ENCODE measurements at regions not wholly inside any gene's neighbourhood (a gene's known extent, or its start where the extent isn't known, plus 50 kb on each side); places are given as distances from the start of the nearest gene placed in this dataset.

DNA sequence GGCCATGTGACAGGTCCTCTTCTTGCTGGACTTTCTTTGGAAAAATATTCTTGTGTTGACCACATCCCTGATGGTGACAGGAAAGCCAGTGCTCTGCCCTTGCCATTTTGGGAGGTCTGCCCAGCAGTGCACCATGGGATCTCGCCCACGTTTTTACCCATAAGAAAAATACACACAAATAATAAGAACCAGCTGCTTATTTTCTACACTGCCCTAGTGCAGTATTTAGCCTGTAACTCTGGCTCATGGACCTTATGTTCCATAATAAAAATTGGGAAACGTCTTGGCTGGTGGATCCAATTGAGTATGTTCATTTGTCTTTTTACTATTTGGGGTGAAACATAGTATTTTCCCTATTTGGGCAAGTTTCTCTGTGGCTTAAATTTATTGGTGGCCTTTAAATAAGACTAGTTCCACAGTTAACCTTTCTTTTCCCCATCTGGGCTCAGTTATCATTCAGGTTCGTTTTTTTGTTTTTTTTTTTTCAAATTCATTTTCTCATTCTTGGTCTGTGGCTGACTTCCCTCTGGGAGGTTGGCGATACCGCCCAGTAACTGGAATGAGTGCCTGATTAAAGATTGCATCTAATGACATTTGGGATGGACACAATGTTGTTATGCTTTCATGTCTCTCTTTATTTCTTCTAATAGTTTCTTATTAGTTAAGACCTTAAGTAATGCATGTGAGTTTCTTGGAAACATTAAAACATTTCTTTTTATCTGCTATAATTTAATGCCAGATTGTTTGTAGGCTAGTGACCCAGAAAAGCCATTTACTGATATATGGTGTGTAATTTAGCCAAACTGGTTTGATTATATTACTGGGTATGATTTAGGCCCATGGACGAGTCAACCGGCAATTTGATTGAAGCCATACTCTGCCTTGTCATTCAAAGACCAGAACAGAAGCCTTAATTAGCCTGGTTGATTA is 163.7 kb downstream of the FGF10 start:
- DNase-seq (ENCODE audit: low read depth), result no peak
- no peak overlapping the region for H3K4me3 ChIP-seq (ENCODE audit: low read depth, low read length)
- TF ChIP-seq CTCF (IDR thresholded peaks at IDR 0.05; ENCODE audit: insufficient read depth, low read depth, low read length), result no peak

DNA sequence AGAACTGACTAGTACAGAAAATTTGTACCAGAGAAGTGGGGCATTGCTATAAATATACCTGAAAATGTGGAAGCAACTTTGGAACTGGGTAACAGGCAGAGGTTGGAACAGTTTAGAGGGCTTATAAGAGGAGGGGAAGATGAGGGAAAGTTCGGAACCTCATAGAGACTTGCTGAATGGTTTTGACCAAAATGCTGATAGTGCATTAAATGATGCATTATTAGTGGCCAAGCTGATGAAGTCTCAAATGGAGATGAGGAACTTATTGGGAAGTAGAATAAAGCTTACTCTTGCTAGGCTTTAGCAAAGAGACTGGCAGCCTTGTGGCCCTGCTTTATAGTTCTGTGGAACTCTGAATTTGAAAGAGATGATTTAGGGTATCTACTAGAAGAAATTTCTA is 189.8 kb downstream of the FGF10 start:
- DNase-seq (ENCODE audit: low read depth), result no peak
- no peak overlapping the region for H3K4me3 ChIP-seq (ENCODE audit: low read depth, low read length)
- TF ChIP-seq CTCF (IDR thresholded peaks at IDR 0.05; ENCODE audit: insufficient read depth, low read depth, low read length), result no peak

DNA sequence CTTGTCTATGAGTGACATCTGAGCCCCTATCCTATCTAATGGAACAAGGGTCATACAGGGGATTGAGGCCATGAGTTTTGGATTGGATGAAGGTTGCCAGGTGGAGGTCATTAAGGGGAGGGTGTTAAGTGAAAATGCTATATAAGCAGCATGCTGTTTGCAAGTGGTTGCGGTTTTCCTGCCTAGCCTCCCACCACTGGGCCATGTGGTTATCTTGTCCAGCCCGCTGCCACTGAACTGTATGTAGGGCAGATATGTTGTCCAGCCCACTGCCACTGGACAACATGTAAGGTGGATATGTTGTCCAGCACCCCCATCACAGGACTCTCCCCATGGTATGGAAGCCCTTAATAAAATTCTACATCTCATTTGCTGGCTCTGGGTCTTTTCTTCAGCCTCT is 200.0 kb downstream of the FGF10 start:
- no peak overlapping the region for H3K4me3 ChIP-seq (ENCODE audit: low read depth, low read length)
- TF ChIP-seq CTCF (IDR thresholded peaks at IDR 0.05; ENCODE audit: insufficient read depth, low read depth, low read length), result no peak
- no peak for DNase-seq (ENCODE audit: low read depth)

- no peak for DNase-seq (ENCODE audit: low read depth)
- H3K4me3 ChIP-seq (ENCODE audit: low read depth, low read length), result no peak overlapping the region
- TF ChIP-seq CTCF (IDR thresholded peaks at IDR 0.05; ENCODE audit: insufficient read depth, low read depth, low read length), result no peak
Measured at GRCh38 chr5:44187973-44188372, 201.2 kb downstream of the FGF10 start.

DNA sequence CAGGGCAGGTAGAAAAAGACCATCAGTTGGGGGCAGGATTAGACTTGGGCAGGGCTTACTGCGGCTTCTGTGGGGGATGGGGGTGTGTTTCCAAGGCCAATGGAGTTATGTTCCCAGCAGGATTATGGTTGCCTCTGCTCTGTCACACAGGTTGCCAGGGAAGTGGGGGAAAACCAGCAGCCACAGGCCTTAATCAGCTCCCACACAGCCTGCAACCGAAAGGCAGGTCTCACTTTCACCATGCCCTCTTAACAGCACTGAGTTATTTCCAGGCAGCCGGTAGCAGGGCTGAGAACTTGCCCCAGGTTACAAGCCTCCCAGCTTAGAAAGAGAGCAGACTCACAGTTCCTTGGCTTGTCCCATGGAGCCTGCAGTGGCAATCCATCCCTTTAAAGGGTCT is 205.5 kb downstream of the FGF10 start:
- TF ChIP-seq CTCF (IDR thresholded peaks at IDR 0.05; ENCODE audit: insufficient read depth, low read depth, low read length), result no peak
- no peak overlapping the region for H3K4me3 ChIP-seq (ENCODE audit: low read depth, low read length)
- DNase-seq (ENCODE audit: low read depth), result no peak

- DNase-seq (ENCODE audit: low read depth), result no peak
- no peak overlapping the region for H3K4me3 ChIP-seq (ENCODE audit: low read depth, low read length)
- no peak for TF ChIP-seq CTCF (IDR thresholded peaks at IDR 0.05; ENCODE audit: insufficient read depth, low read depth, low read length)
Measured at GRCh38 chr5:44183312-44183711, 205.9 kb downstream of the FGF10 start.

Data from fibroblast of villous mesenchyme (primary cell).